ENCODE measurements at regions not wholly inside any gene's neighbourhood (a gene's known extent, or its start where the extent isn't known, plus 50 kb on each side); places are given as distances from the start of the nearest gene placed in this dataset.

DNA sequence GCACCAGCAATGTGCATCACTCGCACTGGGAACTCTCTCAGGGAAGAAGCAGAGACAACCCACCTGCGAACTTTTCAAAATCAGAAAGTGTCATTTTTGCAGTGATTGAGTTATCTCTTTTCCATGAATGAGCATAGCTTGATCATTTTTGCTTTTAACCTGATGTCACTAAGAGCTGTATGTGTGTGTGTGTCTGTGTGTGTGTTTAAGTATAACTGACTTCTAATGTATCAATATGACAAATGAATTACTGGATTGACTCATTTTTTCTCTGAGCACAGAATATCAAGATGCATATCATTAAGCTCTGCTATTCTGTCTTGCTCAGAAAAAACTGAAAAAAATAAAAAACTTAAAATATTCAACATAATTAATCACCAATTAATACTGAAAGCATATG, 548.9 kb upstream of the MARCKS start:
- DNase-seq (ENCODE audit: low spot score), result no peak
- TF ChIP-seq, protein P1, sequence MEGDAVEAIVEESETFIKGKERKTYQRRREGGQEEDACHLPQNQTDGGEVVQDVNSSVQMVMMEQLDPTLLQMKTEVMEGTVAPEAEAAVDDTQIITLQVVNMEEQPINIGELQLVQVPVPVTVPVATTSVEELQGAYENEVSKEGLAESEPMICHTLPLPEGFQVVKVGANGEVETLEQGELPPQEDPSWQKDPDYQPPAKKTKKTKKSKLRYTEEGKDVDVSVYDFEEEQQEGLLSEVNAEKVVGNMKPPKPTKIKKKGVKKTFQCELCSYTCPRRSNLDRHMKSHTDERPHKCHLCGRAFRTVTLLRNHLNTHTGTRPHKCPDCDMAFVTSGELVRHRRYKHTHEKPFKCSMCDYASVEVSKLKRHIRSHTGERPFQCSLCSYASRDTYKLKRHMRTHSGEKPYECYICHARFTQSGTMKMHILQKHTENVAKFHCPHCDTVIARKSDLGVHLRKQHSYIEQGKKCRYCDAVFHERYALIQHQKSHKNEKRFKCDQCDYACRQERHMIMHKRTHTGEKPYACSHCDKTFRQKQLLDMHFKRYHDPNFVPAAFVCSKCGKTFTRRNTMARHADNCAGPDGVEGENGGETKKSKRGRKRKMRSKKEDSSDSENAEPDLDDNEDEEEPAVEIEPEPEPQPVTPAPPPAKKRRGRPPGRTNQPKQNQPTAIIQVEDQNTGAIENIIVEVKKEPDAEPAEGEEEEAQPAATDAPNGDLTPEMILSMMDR (IDR thresholded peaks at IDR 0.05; ENCODE audit: extremely low read depth, missing control alignments), result no peak

DNA sequence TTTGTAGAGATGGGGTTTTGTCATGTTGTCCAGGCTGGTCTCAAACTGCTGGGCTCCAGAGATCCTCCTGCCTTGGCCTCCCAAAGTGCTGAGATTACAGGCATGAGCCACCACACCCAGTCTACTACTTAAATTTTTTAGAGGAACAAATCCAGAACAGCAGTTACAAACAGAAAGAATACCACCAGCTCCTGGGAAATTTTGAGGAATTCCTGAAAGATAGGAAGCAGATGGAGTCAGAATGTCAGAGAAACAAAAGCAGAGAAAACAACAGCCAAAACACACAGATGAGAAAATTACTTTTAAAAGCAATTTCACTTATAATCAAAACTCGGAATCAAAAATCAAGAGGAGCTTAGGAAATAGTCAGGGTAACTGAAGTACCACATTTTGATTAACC, 543.3 kb upstream of the MARCKS start:
- TF ChIP-seq, protein P1 (IDR thresholded peaks at IDR 0.05; ENCODE audit: extremely low read depth, missing control alignments), result no peak
- no peak for DNase-seq (ENCODE audit: low spot score)

DNA sequence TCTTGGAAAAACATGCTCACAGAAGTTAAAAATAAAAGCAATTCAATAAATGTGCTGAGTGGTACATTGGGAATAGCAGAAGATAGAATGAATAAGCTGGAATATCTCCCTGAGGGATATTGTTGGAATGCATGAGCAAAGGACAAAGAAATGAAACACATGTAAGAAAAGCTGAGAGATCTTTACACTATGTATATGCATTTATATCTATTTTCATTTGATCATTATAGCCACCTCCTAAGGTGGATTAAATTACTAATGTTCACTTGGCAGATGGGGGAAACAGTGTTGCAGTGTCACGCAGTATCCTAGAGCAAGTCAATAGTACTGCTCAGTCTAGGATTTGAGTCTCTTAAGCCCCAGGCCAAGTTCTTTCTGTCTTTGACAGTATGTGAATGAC, 542.0 kb upstream of the MARCKS start:
- TF ChIP-seq, protein P1 (IDR thresholded peaks at IDR 0.05; ENCODE audit: extremely low read depth, missing control alignments), result no peak
- DNase-seq (ENCODE audit: low spot score), result no peak

DNA sequence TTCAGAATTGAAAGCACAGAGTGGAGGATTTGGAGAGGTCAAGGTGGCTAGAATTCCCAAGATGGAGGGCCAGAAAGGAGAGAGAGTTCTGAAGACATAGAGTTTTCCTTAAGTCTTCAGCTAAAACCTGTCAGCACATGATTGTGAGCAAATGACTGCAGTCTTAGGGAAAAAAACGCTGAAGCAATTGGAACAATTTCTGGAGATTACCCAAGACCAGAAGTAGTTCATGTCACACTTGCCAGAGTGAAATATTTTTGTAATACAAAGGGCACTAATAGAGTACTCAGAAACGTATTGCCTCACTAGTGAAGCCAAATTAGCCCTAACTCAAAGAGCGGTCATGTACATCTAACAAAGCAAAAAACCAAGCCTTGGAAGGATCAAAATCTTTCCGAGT, 541.3 kb upstream of the MARCKS start:
- TF ChIP-seq, protein P1 (IDR thresholded peaks at IDR 0.05; ENCODE audit: extremely low read depth, missing control alignments), result no peak
- no peak for DNase-seq (ENCODE audit: low spot score)

DNA sequence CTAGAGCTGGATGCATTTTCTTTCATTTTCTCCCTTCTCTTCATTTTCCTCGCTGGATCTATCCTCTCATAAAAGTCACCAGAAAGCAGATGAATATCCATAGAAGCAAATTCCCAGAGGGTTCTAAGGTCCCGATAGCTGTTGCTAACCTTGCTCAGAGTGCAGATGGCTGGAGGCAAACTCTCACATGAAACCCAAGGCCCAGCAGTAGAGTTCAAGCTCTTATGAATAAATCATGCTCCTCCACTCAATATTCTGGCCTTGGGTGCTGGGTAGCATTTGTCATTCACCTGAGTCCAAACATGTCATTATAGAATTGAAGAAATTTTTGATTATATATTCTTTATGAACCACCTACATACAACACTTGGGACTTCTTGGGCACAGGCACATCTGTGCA, 539.7 kb upstream of the MARCKS start:
- TF ChIP-seq, protein P1 (IDR thresholded peaks at IDR 0.05; ENCODE audit: extremely low read depth, missing control alignments), result no peak
- no peak for DNase-seq (ENCODE audit: low spot score)

DNA sequence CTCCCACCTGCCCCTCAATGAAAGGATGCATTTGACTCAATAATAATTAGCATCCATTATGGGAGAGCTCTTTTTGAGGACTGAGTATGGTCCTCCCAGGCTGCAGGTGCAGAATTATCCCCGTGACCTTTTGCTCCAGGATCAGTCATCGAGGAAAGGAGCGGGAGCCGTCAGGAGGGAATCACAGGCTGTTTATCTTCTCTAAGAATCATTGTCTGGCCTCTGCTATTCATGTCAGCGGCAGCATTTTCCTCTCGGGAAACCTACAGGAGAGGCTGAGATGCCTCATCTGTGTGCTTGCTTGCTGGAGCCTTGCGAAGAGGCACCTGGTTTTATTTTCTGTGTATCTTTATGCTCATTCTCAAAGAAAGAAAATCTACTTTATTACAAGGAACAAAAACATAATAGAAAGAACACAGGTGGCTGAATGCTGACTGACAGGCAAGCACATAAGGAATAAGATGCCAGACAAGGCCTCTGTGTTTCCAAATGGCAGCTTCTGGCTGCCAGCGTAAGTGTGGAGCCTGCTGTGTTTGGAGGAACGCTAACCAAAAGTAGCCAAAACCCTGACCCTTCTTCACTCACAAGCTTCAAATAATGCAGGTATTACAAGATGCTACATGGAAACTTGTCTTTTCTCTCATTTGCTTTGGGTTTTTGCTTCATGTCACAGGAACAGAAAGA, 539.1 kb upstream of the MARCKS start:
- TF ChIP-seq, protein P1 (IDR thresholded peaks at IDR 0.05; ENCODE audit: extremely low read depth, missing control alignments), result no peak
- no peak for DNase-seq (ENCODE audit: low spot score)

DNA sequence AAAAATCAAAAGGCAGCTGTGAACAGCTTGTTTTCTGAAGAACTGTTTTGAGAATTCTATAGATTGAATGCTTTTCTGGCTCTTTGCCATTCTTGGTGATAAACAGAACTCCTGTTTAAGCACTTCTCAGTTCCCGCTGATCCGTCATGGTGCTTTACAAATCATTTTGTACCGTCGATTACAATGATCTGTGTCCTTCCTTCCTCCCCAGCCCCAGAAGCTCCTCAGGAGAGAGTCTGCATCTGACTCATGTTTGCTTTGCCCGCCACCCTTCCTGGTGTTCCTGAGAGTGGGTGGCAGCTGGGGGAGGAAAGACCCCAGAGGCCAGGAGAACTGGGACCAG, 538.6 kb upstream of the MARCKS start:
- no peak for DNase-seq (ENCODE audit: low spot score)
- TF ChIP-seq, protein P1 (IDR thresholded peaks at IDR 0.05; ENCODE audit: extremely low read depth, missing control alignments), result no peak

All from GM20000 (cell line).